Liver (tissue), 3 donors: ENCODE measurements at regions not wholly inside any gene's neighbourhood (a gene's known extent, or its start where the extent isn't known, plus 50 kb on each side); places are given as distances from the start of the nearest gene placed in this dataset.

Source experiments
- CTCF ChIP-seq: fragments of 150-350 bp; IDR thresholded peaks from 2 replicates; pipeline ENCODE4 v1.5.1; 2017; ENCODE audit warnings: improper control_type of control experiment, low read depth, low read length; ENCODE audit not compliant: missing input control
- MAX ChIP-seq: IDR thresholded peaks from 2 replicates; pipeline ENCODE4 v1.6.1; 2016; ENCODE audit warnings: antibody characterized with exemption
- REST ChIP-seq: IDR thresholded peaks from 2 replicates; pipeline ENCODE4 v1.6.1; 2016; ENCODE audit warnings: antibody characterized with exemption, mild to moderate bottlenecking
- RXRA ChIP-seq, 2 donors: IDR thresholded peaks; 2 replicates each; pipeline ENCODE4 v1.6.1; 2017 to 2018; ENCODE audit warnings: antibody characterized with exemption in 2 of 2, mild to moderate bottlenecking in 1 of 2
- SP1 ChIP-seq: IDR thresholded peaks from 2 replicates; pipeline ENCODE4 v1.6.1; 2018; ENCODE audit warnings: antibody characterized with exemption, mild to moderate bottlenecking
- YY1 ChIP-seq: IDR thresholded peaks from 2 replicates; pipeline ENCODE4 v1.6.1; 2016; ENCODE audit warnings: antibody characterized with exemption, mild to moderate bottlenecking
- ZBTB33 ChIP-seq: IDR thresholded peaks from 2 replicates; pipeline ENCODE4 v1.6.1; 2016; ENCODE audit warnings: antibody characterized with exemption
- donor health status: healthy.
- donor health status: healthy.

- TF ChIP-seq YY1: no peak
- TF ChIP-seq RXRA (IDR thresholded peaks at IDR 0.05): no peak
- TF ChIP-seq CTCF: no peak
- no peak for TF ChIP-seq REST
- no peak for TF ChIP-seq MAX
- no peak for TF ChIP-seq ZBTB33
- TF ChIP-seq SP1: no peak
These were observed 522.5 kb downstream of the PTPRC start for GRCh38 chr1:199161319-199161680.
